Psoas muscle (tissue), 7 donors: ENCODE measurements at regions not wholly inside any gene's neighbourhood (a gene's known extent, or its start where the extent isn't known, plus 50 kb on each side); places are given as distances from the start of the nearest gene placed in this dataset.

ENCODE experiments used
- ATAC-seq, 4 donors: fragments of 200-7000 bp; cut with Tn5 transposase; one replicate each; pipeline ENCODE4 v1.9.1; 2020; ENCODE audit warnings: moderate library complexity in 3 of 4, mild to moderate bottlenecking in 2 of 4
- DNase-seq, 2 donors: peaks; one replicate each; pipeline ENCODE4 v3.0.0-alpha.2; 2020
- H3K27ac ChIP-seq: fragments of 200-600 bp; one replicate; pipeline ENCODE4 v1.8.0; 2022
- H3K27me3 ChIP-seq, 3 donors: fragments of 200-600 bp in 1 of 3; one replicate each; pipeline versions ENCODE4 v1.6.1 to v1.8.0; 2013 to 2022; ENCODE audit warnings: low read length in 2 of 3, mild to moderate bottlenecking in 2 of 3, moderate library complexity in 1 of 3; ENCODE audit not compliant: insufficient read depth in 3 of 3
- H3K36me3 ChIP-seq, 2 donors: fragments of 200-600 bp in 1 of 2; one replicate each; pipeline versions ENCODE4 v1.6.1 to v1.8.0; 2013 to 2022; ENCODE audit warnings: low read depth in 1 of 2, mild to moderate bottlenecking in 1 of 2, moderate library complexity in 1 of 2; ENCODE audit not compliant: insufficient read depth in 1 of 2
- H3K4me1 ChIP-seq: fragments of 200-600 bp; one replicate; pipeline ENCODE4 v1.8.0; 2022
- H3K4me3 ChIP-seq: fragments of 200-600 bp; one replicate; pipeline ENCODE4 v1.8.0; 2022; ENCODE audit warnings: mild to moderate bottlenecking
- H3K9me3 ChIP-seq: fragments of 200-600 bp; one replicate; pipeline ENCODE4 v1.8.0; 2022
- CTCF ChIP-seq: fragments of 200-600 bp; IDR thresholded peaks from one replicate; pipeline ENCODE4 v1.8.0; 2022; ENCODE audit warnings: antibody characterized with exemption
- WGBS, 3 donors: extraction: QIAGEN DNeasy Blood & Tissue Kit; methylation state at CpG; one replicate each; pipeline versions ENCODE4 v1.1.6 to v1.1.7; 2013; 5-methylcytosine and 5-hydroxymethylcytosine counted together
- intact Hi-C, 2 donors: fragments of 100-400 bp; cut with DNase I; formaldehyde crosslinking; loops; one replicate each; pipeline versions ENCODE4 v1.11.0 to v1.14.2; 2022
- donor health status: healthy with polysubstance abuse.
- donor health status: DM: no; HTN: no; CAD: no; lungs with moderate emphysema.
- donor health status: Bipolar disorder and iron deficiency.
- donor health status: healthy.
- donor health status: DM: yes; HTN: yes; CAD: no.
- donor health status: DM: no; HTN: no; CAD: no.
- donor health status: DM: yes; HTN: yes; CAD: no.

GRCh38 chr6:103680116-103680515 lies 1179.6 kb downstream of the HACE1 start:
- H3K4me1 ChIP-seq = no peaks in the 10 kb centered on the region
- TF ChIP-seq CTCF = no peak
- ATAC-seq = no peak
- H3K4me3 ChIP-seq = no peak overlapping the region
- no peak for DNase-seq
- no peaks in the 10 kb centered on the region for H3K27me3 ChIP-seq
- H3K9me3 ChIP-seq = no peaks in the 10 kb centered on the region
- intact Hi-C loops = no loop called here
- 72 to 88% (median 77%) methylated on average over 1 of the region's 1 CpG for WGBS, 3 donors
- no peak overlapping the region for H3K27ac ChIP-seq
- H3K36me3 ChIP-seq = no peaks in the 10 kb centered on the region

GRCh38 chr6:103677290-103677689 lies 1182.4 kb downstream of the HACE1 start:
- no peak for ATAC-seq
- intact Hi-C loops = no loop called here
- Histone ChIP-seq H3K27me3 (no peaks in the 10 kb centered on the region), H3K9me3 (no peaks in the 10 kb centered on the region), H3K4me1 (no peaks in the 10 kb centered on the region), H3K36me3 (no peaks in the 10 kb centered on the region), H3K4me3 (no peak overlapping the region), H3K27ac (no peak overlapping the region)
- DNase-seq = no peak
- TF ChIP-seq CTCF = no peak
- WGBS, 3 donors = 82 to 89% (median 88%) methylated on average over 12 of the region's 12 CpGs

GRCh38 chr6:103675807-103676406 lies 1183.8 kb downstream of the HACE1 start:
- Histone ChIP-seq H3K9me3 (no peaks in the 10 kb centered on the region), H3K27me3 (no peaks in the 10 kb centered on the region), H3K4me3 (no peak overlapping the region), H3K4me1 (no peaks in the 10 kb centered on the region), H3K36me3 (no peaks in the 10 kb centered on the region), H3K27ac (no peak overlapping the region)
- ATAC-seq (no peak), DNase-seq (no peak)
- no peak for TF ChIP-seq CTCF
- 42 to 64% (median 49%) methylated on average over 1 of the region's 1 CpG for WGBS, 3 donors
- intact Hi-C loops = no loop called here

- ATAC-seq (no peak), DNase-seq (no peak)
- no peak overlapping the region for H3K4me3 ChIP-seq
- no peaks in the 10 kb centered on the region for H3K27me3 ChIP-seq
- H3K4me1 ChIP-seq = no peaks in the 10 kb centered on the region
- intact Hi-C loops = no loop called here
- TF ChIP-seq CTCF = no peak
- no peak overlapping the region for H3K27ac ChIP-seq
- H3K36me3 ChIP-seq = no peaks in the 10 kb centered on the region
- no peaks in the 10 kb centered on the region for H3K9me3 ChIP-seq
These were observed 1184.9 kb downstream of the HACE1 start for GRCh38 chr6:103674790-103675189.

GRCh38 chr6:103672169-103672568 lies 1187.5 kb downstream of the HACE1 start:
- no peak for TF ChIP-seq CTCF
- DNase-seq = no peak
- WGBS, 3 donors = 83 to 89% (median 83%) methylated on average over 1 of the region's 1 CpG

More at GRCh38 chr6:103672169-103672568, 1187.5 kb downstream of the HACE1 start:
- no peaks in the 10 kb centered on the region for H3K27me3 ChIP-seq
- ATAC-seq = no peak
- no peak overlapping the region for H3K27ac ChIP-seq
- H3K4me3 ChIP-seq = no peak overlapping the region
- no peaks in the 10 kb centered on the region for H3K4me1 ChIP-seq
- no peaks in the 10 kb centered on the region for H3K36me3 ChIP-seq
- intact Hi-C loops = no loop called here
- no peaks in the 10 kb centered on the region for H3K9me3 ChIP-seq
